Testis (tissue), 2 donors: ENCODE measurements at regions not wholly inside any gene's neighbourhood (a gene's known extent, or its start where the extent isn't known, plus 50 kb on each side); places are given as distances from the start of the nearest gene placed in this dataset.

Experiments
- DNase-seq: peaks from one replicate; pipeline ENCODE4 v3.0.0-alpha.2; 2019
- H3K27ac ChIP-seq, 2 donors: fragments of 200-600 bp; sonication (generic); one replicate each; pipeline ENCODE4 v1.5.1; 2019
- H3K27me3 ChIP-seq: fragments of 200-600 bp; sonication (generic); one replicate; pipeline ENCODE4 v1.5.1; 2019
- H3K36me3 ChIP-seq: fragments of 200-600 bp; sonication (generic); one replicate; pipeline ENCODE4 v1.5.1; 2017; ENCODE audit warnings: low read depth; ENCODE audit errors: missing control alignments
- H3K4me1 ChIP-seq: fragments of 200-600 bp; sonication (generic); one replicate; pipeline ENCODE4 v1.5.1; 2019
- H3K4me3 ChIP-seq, 2 donors: fragments of 200-600 bp; sonication (generic); one replicate each; pipeline ENCODE4 v1.5.1; 2017 to 2019
- H3K9me3 ChIP-seq: fragments of 200-600 bp; sonication (generic); one replicate; pipeline ENCODE4 v1.5.1; 2017
- CTCF ChIP-seq, 3 experiments: fragments of 450-650 bp in 2 of 3; fragments of 200-600 bp in 1 of 3; sonication (generic) in 1 of 3; IDR thresholded peaks; one replicate each; pipeline ENCODE4 v1.5.1; 2016 to 2019; ENCODE audit warnings: antibody characterized with exemption in 3 of 3, mild to moderate bottlenecking in 2 of 3, moderate library complexity in 1 of 3
- POLR2A ChIP-seq: fragments of 450-650 bp; IDR thresholded peaks from one replicate; pipeline ENCODE4 v1.6.1; 2017; ENCODE audit warnings: antibody characterized with exemption, mild to moderate bottlenecking, moderate library complexity
- WGBS, 2 donors: methylation state at CpG; one replicate each; pipeline ENCODE4 v1.1.5; 2018; 5-methylcytosine and 5-hydroxymethylcytosine counted together
- intact Hi-C: fragments of 100-400 bp; cut with DNase I; formaldehyde crosslinking; loops from one replicate; pipeline ENCODE4 v1.15.1; 2023; ENCODE audit warnings: low total_unique reads

GRCh38 chr4:89595125-89595789, 241.7 kb downstream of the SNCA start:
- H3K4me3 ChIP-seq: no peak overlapping the region
- TF ChIP-seq POLR2A: no peak
- TF ChIP-seq CTCF (IDR thresholded peaks at IDR 0.05): no peak
- H3K36me3 ChIP-seq: no peaks in the 10 kb centered on the region
- DNase-seq: no peak
- no peak overlapping the region for H3K27ac ChIP-seq
- WGBS, 2 donors: 86 to 90% methylated on average over 6 of the region's 6 CpGs
- H3K4me1 ChIP-seq: no peaks in the 10 kb centered on the region
- intact Hi-C loops: no loop called here
- H3K27me3 ChIP-seq: no peaks in the 10 kb centered on the region
- H3K9me3 ChIP-seq: no peaks in the 10 kb centered on the region

GRCh38 chr4:89590128-89590527, 246.8 kb downstream of the SNCA start:
- H3K4me3 ChIP-seq: no peak overlapping the region
- H3K4me1 ChIP-seq: no peaks in the 10 kb centered on the region
- no peak overlapping the region for H3K27ac ChIP-seq
- no peaks in the 10 kb centered on the region for H3K9me3 ChIP-seq
- WGBS, 2 donors: 86 to 90% methylated on average over 2 of the region's 2 CpGs
- DNase-seq: no peak
- TF ChIP-seq POLR2A (no peak), CTCF (IDR thresholded peaks at IDR 0.05) (no peak)
- no peaks in the 10 kb centered on the region for H3K27me3 ChIP-seq
- no peaks in the 10 kb centered on the region for H3K36me3 ChIP-seq
- intact Hi-C loops: no loop called here

- no peak for DNase-seq
- Histone ChIP-seq H3K27ac (no peak overlapping the region), H3K9me3 (no peaks in the 10 kb centered on the region), H3K4me1 (no peaks in the 10 kb centered on the region), H3K27me3 (no peaks in the 10 kb centered on the region), H3K36me3 (no peaks in the 10 kb centered on the region), H3K4me3 (no peak overlapping the region)
- 45 to 55% methylated on average over 1 of the region's 1 CpG for WGBS, 2 donors
- intact Hi-C loops: no loop called here
- TF ChIP-seq POLR2A: no peak
- TF ChIP-seq CTCF (IDR thresholded peaks at IDR 0.05): no peak
These were observed 248.5 kb downstream of the SNCA start for GRCh38 chr4:89588421-89588820.

GRCh38 chr4:89587364-89587763, 249.6 kb downstream of the SNCA start:
- Histone ChIP-seq H3K27ac (no peak overlapping the region), H3K9me3 (no peaks in the 10 kb centered on the region), H3K4me3 (no peak overlapping the region), H3K27me3 (no peaks in the 10 kb centered on the region), H3K4me1 (no peaks in the 10 kb centered on the region), H3K36me3 (no peaks in the 10 kb centered on the region)
- TF ChIP-seq POLR2A (no peak), CTCF (IDR thresholded peaks at IDR 0.05) (no peak)
- no peak for DNase-seq
- WGBS, 2 donors: 69 to 80% methylated on average over 2 of the region's 2 CpGs
- intact Hi-C loops: no loop called here

- Histone ChIP-seq H3K27ac (no peak overlapping the region), H3K9me3 (no peaks in the 10 kb centered on the region), H3K4me1 (no peaks in the 10 kb centered on the region), H3K4me3 (no peak overlapping the region), H3K27me3 (no peaks in the 10 kb centered on the region), H3K36me3 (no peaks in the 10 kb centered on the region)
- intact Hi-C loops: no loop called here
- TF ChIP-seq CTCF (IDR thresholded peaks at IDR 0.05): no peak
- TF ChIP-seq POLR2A: no peak
- WGBS, 2 donors: 58 to 77% methylated on average over 2 of the region's 2 CpGs
- no peak for DNase-seq
These were observed 250.1 kb downstream of the SNCA start for GRCh38 chr4:89586864-89587263.
